WTC11 (cell line): ENCODE measurements at regions not wholly inside any gene's neighbourhood (a gene's known extent, or its start where the extent isn't known, plus 50 kb on each side); places are given as distances from the start of the nearest gene placed in this dataset.
A peak's percentile ranks its signal among the peaks of the same experiment; 100 is the strongest.

ENCODE experiments used
- ATAC-seq: fragments of 200-7000 bp; cut with Tn5 transposase; 2 replicates; pipeline ENCODE4 v1.10.0; 2021; ENCODE audit warnings: mild to moderate bottlenecking, moderate library complexity
- CTCF ChIA-PET: fragments of 300-600 bp; sonication (Branson Sonifier 250); formaldehyde crosslinking; loops from one replicate; lab custom pipeline; 2021; ENCODE audit warnings: antibody characterized with exemption; lab: Charles Lee
- POLR2A ChIA-PET: fragments of 350-600 bp; sonication (Branson Sonifier 250); formaldehyde crosslinking; loops from one replicate; lab custom pipeline; 2021; ENCODE audit warnings: antibody characterized with exemption; lab: Charles Lee
- DNase-seq: peaks from one replicate; pipeline ENCODE4 v3.0.0; 2021; ENCODE audit warnings: low spot score
- H3K27ac Mint-ChIP-seq: 2 replicates; pipeline ENCODE4 v1.8.0; 2021; ENCODE audit warnings: mixed read lengths
- H3K27me3 Mint-ChIP-seq: 2 replicates; pipeline ENCODE4 v1.8.0; 2021; ENCODE audit warnings: low read depth, mild to moderate bottlenecking, moderate library complexity, mixed read lengths
- H3K36me3 Mint-ChIP-seq: 2 replicates; pipeline ENCODE4 v1.8.0; 2021; ENCODE audit warnings: mixed read lengths
- H3K4me1 Mint-ChIP-seq: 2 replicates; pipeline ENCODE4 v1.8.0; 2022; ENCODE audit warnings: mixed read lengths
- H3K4me3 Mint-ChIP-seq: 2 replicates; pipeline ENCODE4 v1.8.0; 2021; ENCODE audit warnings: mild to moderate bottlenecking, moderate library complexity, mixed read lengths
- H3K9me3 Mint-ChIP-seq: 2 replicates; pipeline ENCODE4 v1.8.0; 2021; ENCODE audit warnings: mixed read lengths
- ESRRA ChIP-seq: sonication (generic); formaldehyde crosslinking; IDR thresholded peaks from 2 replicates; pipeline ENCODE4 v1.8.1; 2022; ENCODE audit warnings: mild to moderate bottlenecking, missing genetic modification reagents, borderline replicate concordance
- JAZF1 ChIP-seq: fragments of 250-450 bp; sonication (Bioruptor Pico); IDR thresholded peaks from 2 replicates; pipeline ENCODE4 v1.9.0; 2021; ENCODE audit warnings: moderate library complexity, mild to moderate bottlenecking, inconsistent platforms
- KAT7 ChIP-seq: sonication (generic); formaldehyde crosslinking; IDR thresholded peaks from 2 replicates; pipeline ENCODE4 v1.8.1; 2023; ENCODE audit warnings: missing genetic modification reagents, mild to moderate bottlenecking, borderline replicate concordance
- MYBL2 ChIP-seq: sonication (generic); formaldehyde crosslinking; IDR thresholded peaks from 2 replicates; pipeline ENCODE4 v1.8.1; 2023; ENCODE audit warnings: mild to moderate bottlenecking, moderate library complexity, missing genetic modification reagents
- NFATC4 ChIP-seq: fragments of 250-450 bp; sonication (Bioruptor Pico); IDR thresholded peaks from 2 replicates; pipeline ENCODE4 v1.9.0; 2021; ENCODE audit warnings: mild to moderate bottlenecking
- OVOL2 ChIP-seq: fragments of 250-450 bp; sonication (Bioruptor Pico); IDR thresholded peaks from 2 replicates; pipeline ENCODE4 v1.9.0; 2021; ENCODE audit warnings: mild to moderate bottlenecking, borderline replicate concordance
- SMAD3 ChIP-seq: sonication (generic); formaldehyde crosslinking; IDR thresholded peaks from 2 replicates; pipeline ENCODE4 v1.8.0; 2022; ENCODE audit warnings: missing genetic modification reagents, mild to moderate bottlenecking, borderline replicate concordance
- TP53 ChIP-seq: sonication (generic); formaldehyde crosslinking; IDR thresholded peaks from 2 replicates; pipeline ENCODE4 v1.8.1; 2023; ENCODE audit warnings: mild to moderate bottlenecking, missing genetic modification reagents
- ZNF138 ChIP-seq: sonication (generic); formaldehyde crosslinking; conservative IDR thresholded peaks from 2 replicates; pipeline ENCODE4 v1.8.1; 2022; ENCODE audit warnings: mild to moderate bottlenecking, moderate library complexity, missing genetic modification reagents
- ZNF416 ChIP-seq: fragments of 250-450 bp; sonication (Bioruptor Pico); IDR thresholded peaks from 2 replicates; pipeline ENCODE4 v1.9.0; 2021; ENCODE audit warnings: mild to moderate bottlenecking, inconsistent platforms
- TF ChIP-seq, protein P1 (sequence below): sonication (generic); formaldehyde crosslinking; IDR thresholded peaks from 2 replicates; pipeline ENCODE4 v1.8.1; 2023; ENCODE audit warnings: mild to moderate bottlenecking, missing genetic modification reagents, moderate library complexity
- TF ChIP-seq, protein P2 (sequence below): sonication (generic); formaldehyde crosslinking; IDR thresholded peaks from 2 replicates; pipeline ENCODE4 v1.8.0; 2022; ENCODE audit warnings: mild to moderate bottlenecking, missing genetic modification reagents
- TF ChIP-seq, protein P3 (sequence below): fragments of 250-450 bp; sonication (Bioruptor Pico); IDR thresholded peaks from 2 replicates; pipeline ENCODE4 v1.9.0; 2021; ENCODE audit warnings: mild to moderate bottlenecking, borderline replicate concordance
- TF ChIP-seq, protein P4 (sequence below): sonication (generic); formaldehyde crosslinking; IDR thresholded peaks from 2 replicates; pipeline ENCODE4 v1.8.0; 2022; ENCODE audit warnings: missing genetic modification reagents
- TF ChIP-seq, protein P5 (sequence below): sonication (generic); formaldehyde crosslinking; IDR thresholded peaks from 2 replicates; pipeline ENCODE4 v1.8.1; 2022; ENCODE audit warnings: mild to moderate bottlenecking, moderate library complexity, missing genetic modification reagents
- TF ChIP-seq, protein P6 (sequence below): sonication (generic); formaldehyde crosslinking; IDR thresholded peaks from 2 replicates; pipeline ENCODE4 v1.8.0; 2023; ENCODE audit warnings: mild to moderate bottlenecking, missing genetic modification reagents
- TF ChIP-seq, protein P7 (sequence below): sonication (generic); formaldehyde crosslinking; IDR thresholded peaks from 2 replicates; pipeline ENCODE4 v1.8.1; 2023; ENCODE audit warnings: mild to moderate bottlenecking, missing genetic modification reagents

DNA sequence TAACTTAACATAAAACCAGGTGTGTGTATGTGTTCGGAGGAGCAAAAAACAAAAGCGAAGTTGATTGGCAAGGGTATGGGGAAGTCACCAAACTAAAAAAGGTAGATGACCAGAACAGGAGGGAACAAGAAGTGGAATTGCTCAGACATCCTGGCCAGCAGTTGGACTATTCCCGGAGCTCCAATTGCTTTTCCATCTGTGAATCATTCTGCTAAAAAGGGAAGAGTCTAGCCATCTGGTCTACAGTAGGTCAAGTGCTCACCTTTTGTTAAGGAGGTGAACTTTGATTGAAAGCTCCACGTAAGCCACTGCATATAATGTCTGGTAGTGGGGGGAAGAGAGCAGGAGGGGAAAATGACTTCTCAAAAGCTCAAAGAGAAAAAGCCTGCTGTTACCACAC lies 50.0 kb upstream of the BET1 start:
- CTCF ChIA-PET = interaction anchor here (0.6 kb wide), 1 partner anchor 82 kb away, joined by 4 read pairs; no protein-coding TSS in a partner anchor
- no peak for ATAC-seq

DNA sequence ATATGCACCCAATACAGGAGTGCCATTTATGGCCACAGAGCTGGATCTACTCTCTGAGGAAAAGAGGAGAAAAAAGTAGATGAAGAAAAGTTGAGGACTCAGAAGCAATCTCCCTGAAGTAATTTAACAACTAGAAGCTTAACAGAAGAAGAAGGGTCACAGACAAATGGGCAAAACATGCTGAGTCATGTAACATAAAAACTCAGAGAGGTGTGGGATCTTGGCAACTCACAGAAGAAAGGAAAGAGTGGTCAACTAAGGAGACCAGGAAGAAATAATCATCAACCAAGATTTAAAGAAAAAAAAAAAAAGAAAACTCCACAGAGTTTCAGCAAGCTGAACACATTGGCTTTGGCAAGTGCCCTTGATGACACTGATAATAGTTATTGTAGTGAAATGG lies 51.8 kb upstream of the BET1 start:
- peaks cover 7% of the 10 kb centered on the region for H3K9me3 Mint-ChIP-seq
- CTCF ChIA-PET = interaction anchor here (0.6 to 0.7 kb wide), 2 partner anchors 15 to 916 kb away, joined by 3 read pairs; no protein-coding TSS in a partner anchor
- H3K36me3 Mint-ChIP-seq = no peaks in the 10 kb centered on the region
- H3K4me1 Mint-ChIP-seq = peaks cover 30% of the 10 kb centered on the region
- TF ChIP-seq, protein P1, sequence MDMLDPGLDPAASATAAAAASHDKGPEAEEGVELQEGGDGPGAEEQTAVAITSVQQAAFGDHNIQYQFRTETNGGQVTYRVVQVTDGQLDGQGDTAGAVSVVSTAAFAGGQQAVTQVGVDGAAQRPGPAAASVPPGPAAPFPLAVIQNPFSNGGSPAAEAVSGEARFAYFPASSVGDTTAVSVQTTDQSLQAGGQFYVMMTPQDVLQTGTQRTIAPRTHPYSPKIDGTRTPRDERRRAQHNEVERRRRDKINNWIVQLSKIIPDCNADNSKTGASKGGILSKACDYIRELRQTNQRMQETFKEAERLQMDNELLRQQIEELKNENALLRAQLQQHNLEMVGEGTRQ (CRISPR knock-in tag) = no peak
- no peak for TF ChIP-seq ESRRA (CRISPR knock-in tag)
- TF ChIP-seq KAT7 (CRISPR knock-in tag) = no peak
- no peak for TF ChIP-seq NFATC4
- TF ChIP-seq, protein P2, sequence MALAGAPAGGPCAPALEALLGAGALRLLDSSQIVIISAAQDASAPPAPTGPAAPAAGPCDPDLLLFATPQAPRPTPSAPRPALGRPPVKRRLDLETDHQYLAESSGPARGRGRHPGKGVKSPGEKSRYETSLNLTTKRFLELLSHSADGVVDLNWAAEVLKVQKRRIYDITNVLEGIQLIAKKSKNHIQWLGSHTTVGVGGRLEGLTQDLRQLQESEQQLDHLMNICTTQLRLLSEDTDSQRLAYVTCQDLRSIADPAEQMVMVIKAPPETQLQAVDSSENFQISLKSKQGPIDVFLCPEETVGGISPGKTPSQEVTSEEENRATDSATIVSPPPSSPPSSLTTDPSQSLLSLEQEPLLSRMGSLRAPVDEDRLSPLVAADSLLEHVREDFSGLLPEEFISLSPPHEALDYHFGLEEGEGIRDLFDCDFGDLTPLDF (CRISPR knock-in tag) = no peak
- TF ChIP-seq, protein P3, sequence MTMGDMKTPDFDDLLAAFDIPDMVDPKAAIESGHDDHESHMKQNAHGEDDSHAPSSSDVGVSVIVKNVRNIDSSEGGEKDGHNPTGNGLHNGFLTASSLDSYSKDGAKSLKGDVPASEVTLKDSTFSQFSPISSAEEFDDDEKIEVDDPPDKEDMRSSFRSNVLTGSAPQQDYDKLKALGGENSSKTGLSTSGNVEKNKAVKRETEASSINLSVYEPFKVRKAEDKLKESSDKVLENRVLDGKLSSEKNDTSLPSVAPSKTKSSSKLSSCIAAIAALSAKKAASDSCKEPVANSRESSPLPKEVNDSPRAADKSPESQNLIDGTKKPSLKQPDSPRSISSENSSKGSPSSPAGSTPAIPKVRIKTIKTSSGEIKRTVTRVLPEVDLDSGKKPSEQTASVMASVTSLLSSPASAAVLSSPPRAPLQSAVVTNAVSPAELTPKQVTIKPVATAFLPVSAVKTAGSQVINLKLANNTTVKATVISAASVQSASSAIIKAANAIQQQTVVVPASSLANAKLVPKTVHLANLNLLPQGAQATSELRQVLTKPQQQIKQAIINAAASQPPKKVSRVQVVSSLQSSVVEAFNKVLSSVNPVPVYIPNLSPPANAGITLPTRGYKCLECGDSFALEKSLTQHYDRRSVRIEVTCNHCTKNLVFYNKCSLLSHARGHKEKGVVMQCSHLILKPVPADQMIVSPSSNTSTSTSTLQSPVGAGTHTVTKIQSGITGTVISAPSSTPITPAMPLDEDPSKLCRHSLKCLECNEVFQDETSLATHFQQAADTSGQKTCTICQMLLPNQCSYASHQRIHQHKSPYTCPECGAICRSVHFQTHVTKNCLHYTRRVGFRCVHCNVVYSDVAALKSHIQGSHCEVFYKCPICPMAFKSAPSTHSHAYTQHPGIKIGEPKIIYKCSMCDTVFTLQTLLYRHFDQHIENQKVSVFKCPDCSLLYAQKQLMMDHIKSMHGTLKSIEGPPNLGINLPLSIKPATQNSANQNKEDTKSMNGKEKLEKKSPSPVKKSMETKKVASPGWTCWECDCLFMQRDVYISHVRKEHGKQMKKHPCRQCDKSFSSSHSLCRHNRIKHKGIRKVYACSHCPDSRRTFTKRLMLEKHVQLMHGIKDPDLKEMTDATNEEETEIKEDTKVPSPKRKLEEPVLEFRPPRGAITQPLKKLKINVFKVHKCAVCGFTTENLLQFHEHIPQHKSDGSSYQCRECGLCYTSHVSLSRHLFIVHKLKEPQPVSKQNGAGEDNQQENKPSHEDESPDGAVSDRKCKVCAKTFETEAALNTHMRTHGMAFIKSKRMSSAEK = no peak
- TF ChIP-seq MYBL2 (CRISPR knock-in tag) = no peak
- TF ChIP-seq, protein P4, sequence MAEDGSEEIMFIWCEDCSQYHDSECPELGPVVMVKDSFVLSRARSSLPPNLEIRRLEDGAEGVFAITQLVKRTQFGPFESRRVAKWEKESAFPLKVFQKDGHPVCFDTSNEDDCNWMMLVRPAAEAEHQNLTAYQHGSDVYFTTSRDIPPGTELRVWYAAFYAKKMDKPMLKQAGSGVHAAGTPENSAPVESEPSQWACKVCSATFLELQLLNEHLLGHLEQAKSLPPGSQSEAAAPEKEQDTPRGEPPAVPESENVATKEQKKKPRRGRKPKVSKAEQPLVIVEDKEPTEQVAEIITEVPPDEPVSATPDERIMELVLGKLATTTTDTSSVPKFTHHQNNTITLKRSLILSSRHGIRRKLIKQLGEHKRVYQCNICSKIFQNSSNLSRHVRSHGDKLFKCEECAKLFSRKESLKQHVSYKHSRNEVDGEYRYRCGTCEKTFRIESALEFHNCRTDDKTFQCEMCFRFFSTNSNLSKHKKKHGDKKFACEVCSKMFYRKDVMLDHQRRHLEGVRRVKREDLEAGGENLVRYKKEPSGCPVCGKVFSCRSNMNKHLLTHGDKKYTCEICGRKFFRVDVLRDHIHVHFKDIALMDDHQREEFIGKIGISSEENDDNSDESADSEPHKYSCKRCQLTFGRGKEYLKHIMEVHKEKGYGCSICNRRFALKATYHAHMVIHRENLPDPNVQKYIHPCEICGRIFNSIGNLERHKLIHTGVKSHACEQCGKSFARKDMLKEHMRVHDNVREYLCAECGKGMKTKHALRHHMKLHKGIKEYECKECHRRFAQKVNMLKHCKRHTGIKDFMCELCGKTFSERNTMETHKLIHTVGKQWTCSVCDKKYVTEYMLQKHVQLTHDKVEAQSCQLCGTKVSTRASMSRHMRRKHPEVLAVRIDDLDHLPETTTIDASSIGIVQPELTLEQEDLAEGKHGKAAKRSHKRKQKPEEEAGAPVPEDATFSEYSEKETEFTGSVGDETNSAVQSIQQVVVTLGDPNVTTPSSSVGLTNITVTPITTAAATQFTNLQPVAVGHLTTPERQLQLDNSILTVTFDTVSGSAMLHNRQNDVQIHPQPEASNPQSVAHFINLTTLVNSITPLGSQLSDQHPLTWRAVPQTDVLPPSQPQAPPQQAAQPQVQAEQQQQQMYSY = no peak
- no peak for TF ChIP-seq ZNF416 (CRISPR knock-in tag)
- no peaks in the 10 kb centered on the region for H3K27me3 Mint-ChIP-seq
- POLR2A ChIA-PET = no interaction called here
- 0 out of 2 replicates have a peak overlapping the region, but pooled peaks have one; percentile 3 for H3K27ac Mint-ChIP-seq
- ATAC-seq = no peak
- DNase-seq = no peak
- no peak overlapping the region for H3K4me3 Mint-ChIP-seq

More for the DNA sequence above, 50.0 kb upstream of the BET1 start:
- H3K4me1 Mint-ChIP-seq = peaks cover 39% of the 10 kb centered on the region
- DNase-seq = no peak
- TF ChIP-seq JAZF1 (CRISPR knock-in tag) (no peak), OVOL2 (no peak), TP53 (CRISPR knock-in tag) (no peak), SMAD3 (no peak), KAT7 (CRISPR knock-in tag) (no peak), ZNF138 (CRISPR knock-in tag) (no peak)
- TF ChIP-seq, protein P5, sequence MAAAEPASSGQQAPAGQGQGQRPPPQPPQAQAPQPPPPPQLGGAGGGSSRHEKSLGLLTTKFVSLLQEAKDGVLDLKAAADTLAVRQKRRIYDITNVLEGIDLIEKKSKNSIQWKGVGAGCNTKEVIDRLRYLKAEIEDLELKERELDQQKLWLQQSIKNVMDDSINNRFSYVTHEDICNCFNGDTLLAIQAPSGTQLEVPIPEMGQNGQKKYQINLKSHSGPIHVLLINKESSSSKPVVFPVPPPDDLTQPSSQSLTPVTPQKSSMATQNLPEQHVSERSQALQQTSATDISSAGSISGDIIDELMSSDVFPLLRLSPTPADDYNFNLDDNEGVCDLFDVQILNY (CRISPR knock-in tag) = no peak
- TF ChIP-seq, protein P6, sequence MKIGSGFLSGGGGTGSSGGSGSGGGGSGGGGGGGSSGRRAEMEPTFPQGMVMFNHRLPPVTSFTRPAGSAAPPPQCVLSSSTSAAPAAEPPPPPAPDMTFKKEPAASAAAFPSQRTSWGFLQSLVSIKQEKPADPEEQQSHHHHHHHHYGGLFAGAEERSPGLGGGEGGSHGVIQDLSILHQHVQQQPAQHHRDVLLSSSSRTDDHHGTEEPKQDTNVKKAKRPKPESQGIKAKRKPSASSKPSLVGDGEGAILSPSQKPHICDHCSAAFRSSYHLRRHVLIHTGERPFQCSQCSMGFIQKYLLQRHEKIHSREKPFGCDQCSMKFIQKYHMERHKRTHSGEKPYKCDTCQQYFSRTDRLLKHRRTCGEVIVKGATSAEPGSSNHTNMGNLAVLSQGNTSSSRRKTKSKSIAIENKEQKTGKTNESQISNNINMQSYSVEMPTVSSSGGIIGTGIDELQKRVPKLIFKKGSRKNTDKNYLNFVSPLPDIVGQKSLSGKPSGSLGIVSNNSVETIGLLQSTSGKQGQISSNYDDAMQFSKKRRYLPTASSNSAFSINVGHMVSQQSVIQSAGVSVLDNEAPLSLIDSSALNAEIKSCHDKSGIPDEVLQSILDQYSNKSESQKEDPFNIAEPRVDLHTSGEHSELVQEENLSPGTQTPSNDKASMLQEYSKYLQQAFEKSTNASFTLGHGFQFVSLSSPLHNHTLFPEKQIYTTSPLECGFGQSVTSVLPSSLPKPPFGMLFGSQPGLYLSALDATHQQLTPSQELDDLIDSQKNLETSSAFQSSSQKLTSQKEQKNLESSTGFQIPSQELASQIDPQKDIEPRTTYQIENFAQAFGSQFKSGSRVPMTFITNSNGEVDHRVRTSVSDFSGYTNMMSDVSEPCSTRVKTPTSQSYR (CRISPR knock-in tag) = no peak
- TF ChIP-seq, protein P7, sequence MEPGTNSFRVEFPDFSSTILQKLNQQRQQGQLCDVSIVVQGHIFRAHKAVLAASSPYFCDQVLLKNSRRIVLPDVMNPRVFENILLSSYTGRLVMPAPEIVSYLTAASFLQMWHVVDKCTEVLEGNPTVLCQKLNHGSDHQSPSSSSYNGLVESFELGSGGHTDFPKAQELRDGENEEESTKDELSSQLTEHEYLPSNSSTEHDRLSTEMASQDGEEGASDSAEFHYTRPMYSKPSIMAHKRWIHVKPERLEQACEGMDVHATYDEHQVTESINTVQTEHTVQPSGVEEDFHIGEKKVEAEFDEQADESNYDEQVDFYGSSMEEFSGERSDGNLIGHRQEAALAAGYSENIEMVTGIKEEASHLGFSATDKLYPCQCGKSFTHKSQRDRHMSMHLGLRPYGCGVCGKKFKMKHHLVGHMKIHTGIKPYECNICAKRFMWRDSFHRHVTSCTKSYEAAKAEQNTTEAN (CRISPR knock-in tag) = no peak
- no peak overlapping the region for H3K4me3 Mint-ChIP-seq
- no peaks in the 10 kb centered on the region for H3K36me3 Mint-ChIP-seq
- H3K27ac Mint-ChIP-seq = no peak overlapping the region
- H3K27me3 Mint-ChIP-seq = no peaks in the 10 kb centered on the region
- peaks cover 7% of the 10 kb centered on the region for H3K9me3 Mint-ChIP-seq
- POLR2A ChIA-PET = no interaction called here
